Activated naive CD4-positive, alpha-beta T cell treated with anti-CD3 and anti-CD28 coated beads, Interleukin-2, amount 50 U/mL, for 16 hours (primary cell): ENCODE measurements at regions not wholly inside any gene's neighbourhood (a gene's known extent, or its start where the extent isn't known, plus 50 kb on each side); places are given as distances from the start of the nearest gene placed in this dataset.

ENCODE experiments used
- DNase-seq: peaks from one replicate; pipeline ENCODE4 v3.0.0-alpha.2; 2020

DNA sequence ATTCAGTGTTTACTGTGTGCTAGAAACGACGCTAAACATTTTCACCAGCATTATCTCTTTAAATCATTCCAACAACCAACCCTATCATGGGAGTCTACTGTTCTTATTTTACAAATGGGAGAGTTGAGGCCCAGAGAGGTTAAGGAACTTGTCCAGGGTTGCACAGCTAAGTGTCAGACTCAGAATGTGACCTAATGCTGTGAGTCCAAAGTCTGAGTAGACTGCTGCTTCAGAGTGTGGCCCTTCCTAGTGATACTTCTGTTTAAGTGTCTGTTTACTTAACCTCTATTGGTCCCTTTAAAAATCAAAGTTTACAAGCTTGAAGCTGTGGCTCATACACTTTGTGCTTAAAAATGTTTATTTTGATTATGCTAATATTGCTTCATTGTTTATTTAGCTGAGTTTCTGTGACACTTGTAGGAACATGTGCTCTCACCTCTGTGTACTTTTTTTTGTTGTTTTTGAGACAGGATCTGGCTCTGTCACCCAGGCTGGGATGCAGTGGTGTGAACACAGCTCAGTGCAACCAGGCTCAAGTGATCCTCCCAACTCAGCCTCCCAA lies 84.4 kb upstream of the SYPL1 start:
- no peak for DNase-seq

DNA sequence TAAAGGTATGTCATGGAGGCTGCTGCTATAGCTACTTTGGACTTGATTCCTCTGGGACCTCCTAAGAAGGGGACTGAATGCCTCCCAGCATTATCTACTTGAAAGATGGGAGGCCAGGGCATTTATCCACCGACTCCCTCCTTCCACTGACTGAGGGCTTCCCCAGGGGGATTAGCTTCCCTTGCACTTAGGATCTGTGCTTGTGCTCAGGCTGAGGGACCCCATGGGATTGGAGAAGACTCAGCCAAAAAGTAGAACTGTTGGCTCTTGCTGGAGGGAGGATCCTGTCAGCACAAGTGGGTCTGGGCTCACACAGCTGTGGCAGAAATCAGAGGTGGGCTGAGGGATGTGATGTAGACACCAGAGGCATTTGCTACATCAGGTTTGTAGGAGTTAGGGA lies 81.5 kb upstream of the SYPL1 start:
- no peak for DNase-seq

DNA sequence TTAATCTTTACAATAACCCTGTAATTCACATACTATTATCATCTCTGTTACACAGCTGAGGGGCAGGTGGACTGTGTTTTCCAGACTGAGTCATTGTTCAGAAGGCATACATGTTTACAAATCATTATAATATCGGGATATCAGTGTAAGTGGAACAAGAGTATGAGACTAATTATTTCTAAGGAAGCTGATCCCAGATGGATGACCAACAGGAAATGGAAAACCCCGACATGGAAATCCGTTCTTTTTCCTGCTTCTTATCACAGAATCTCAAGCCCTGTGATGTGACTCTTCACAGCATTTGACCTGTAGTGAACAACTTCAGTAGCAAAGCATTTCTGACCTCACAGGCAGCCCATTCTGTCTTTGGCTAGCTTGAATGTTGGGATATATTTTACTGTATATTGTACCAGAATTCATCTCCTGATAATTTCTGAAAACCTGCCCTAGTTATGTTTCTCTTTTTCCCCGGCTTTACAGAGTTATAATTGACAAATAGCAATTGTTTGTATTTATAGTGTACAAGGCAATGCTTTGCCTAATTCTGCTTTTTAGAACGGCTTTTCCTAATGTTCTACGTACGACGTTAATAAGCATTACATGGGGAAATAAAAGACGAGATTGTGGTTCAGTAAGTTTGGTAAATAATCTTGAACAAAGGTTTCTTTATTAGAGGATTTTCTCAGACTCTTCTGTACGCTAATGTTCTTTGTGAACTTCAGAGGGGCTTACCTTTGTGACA lies 78.6 kb upstream of the SYPL1 start:
- DNase-seq = no peak

DNA sequence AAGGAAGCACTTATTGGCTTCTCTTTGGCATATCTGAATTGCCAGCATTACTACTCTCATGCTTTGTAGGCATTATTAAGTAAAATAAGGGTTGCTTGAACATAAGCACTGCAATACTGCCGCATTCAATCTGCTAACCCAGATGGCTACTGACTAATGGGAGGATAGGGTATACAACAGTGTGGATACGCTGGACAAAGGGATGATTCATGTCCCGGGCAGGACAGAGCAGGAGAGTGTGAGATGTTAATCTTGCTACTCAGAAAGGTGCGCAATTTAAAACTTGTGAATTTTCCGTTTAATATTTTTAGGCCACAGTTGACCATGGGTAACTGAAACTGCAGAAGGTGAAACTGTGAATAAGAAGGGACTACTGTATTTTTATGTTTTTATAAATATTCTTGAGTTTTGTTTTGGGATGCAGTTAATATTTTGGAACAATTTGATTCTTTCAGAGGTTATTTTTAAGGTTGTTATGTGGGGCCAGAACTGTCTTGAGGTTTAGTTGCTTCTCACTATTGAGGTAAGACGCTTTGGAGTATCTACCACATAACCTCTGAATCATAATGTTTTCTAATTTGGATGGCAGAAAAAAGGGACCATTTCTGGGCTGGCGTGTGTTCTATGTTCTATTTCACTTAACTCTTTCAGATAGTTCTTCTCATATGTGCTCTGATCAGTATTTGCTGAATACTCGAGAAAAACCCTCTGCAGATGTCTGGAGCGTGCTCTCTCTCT lies 75.7 kb upstream of the SYPL1 start:
- DNase-seq = no peak

DNA sequence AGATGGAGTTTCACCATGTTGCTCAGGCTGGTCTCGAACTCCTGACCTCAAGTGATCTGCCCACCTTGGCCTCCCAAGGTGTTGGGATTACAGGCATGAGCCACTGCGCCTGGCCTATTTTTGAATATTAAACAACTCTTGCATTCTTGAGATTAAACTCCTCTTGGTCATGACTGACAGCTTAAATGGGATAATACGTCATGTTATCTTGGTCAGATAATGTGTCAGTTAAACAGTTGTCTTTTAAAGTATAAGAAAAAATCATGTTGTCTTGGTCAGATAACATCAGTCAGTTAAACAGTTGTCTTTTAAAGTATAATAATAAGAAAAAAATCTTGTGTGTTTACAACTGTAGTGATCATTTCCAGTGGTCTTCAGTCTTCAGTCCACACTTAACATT lies 73.6 kb upstream of the SYPL1 start:
- no peak for DNase-seq

DNA sequence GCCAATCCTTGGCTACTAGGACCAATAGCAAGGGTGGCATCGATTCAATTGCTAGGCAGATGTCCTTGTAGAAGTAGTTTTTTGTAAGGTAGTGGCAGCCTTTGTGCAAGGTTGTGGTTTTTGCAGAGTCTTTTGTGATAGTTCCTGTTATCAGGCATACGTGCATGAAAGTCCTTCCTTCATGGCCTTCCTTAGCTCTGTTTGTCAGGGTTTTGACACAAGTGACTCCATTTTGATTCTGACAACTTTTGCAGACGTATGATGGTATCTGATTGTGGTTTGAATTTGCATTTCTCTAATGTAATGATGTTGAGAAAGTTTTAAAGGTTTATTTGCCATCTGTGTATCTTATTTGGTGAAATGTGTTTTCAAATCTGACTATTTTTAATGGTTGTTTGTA lies 71.8 kb upstream of the SYPL1 start:
- DNase-seq = no peak

DNA sequence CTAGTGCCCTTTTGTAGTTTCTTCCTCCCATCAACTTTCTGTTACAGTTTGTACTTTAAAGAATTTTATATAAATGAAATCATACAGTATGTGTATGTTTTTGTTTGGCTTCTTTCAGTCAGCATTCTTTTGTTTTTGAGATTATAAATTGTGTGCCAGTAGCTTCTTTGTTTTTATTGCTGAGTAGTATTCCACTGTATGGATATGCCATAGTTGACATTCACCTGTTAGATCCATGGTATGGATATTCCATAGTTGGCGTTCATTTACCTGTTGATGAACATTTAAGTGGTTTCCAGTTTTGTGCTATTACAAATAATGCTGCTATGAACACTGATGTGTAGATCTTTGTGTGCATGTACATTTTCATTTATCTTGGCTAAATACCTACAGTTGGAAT lies 70.8 kb upstream of the SYPL1 start:
- no peak for DNase-seq

DNA sequence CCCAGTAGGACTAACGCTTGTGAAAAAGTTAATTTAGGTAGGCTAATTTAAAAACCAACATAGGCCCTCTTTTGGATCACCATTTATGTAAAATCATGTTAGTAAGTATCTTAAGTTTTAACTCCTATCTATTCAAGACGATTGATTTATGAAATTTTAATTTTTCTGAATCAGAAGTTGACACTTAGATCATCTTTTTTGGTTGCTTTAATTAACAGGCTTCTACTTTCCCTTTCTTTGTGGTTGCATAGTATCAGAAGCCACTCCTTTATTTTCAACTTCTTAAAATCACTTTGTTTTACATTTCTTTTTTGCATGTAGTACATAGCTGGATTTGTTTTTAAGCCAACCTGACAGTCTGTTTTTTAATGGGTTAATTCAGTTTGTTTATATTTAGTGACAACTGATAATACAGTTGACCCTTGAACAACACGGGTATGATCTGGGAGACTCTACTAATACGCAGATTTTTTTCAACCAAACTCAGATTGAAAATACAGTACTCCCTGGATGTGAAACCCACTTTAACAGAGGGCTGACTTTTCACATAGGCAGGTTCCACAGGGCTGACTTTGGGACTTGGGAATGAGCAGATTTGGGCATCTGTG lies 69.7 kb upstream of the SYPL1 start:
- no peak for DNase-seq

DNA sequence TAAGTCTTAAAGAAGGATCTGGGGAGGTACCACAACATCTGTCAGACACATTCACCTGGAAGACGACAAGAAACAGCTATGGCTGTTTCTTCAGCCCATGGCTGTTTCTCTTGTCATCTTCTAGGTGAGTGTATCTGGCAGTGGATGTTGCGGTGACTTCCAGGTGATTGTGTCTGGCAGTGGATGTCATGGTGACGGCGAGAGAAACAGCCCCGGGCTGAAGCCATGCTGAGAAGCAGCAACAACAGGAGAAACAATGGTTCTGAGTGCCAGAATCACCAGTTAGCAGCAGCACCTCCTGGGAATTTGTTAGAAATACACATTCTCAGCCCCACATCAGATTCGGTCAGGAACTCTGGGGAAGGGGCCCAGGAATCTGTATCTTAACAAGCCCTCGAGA lies 68.6 kb upstream of the SYPL1 start:
- no peak for DNase-seq

DNA sequence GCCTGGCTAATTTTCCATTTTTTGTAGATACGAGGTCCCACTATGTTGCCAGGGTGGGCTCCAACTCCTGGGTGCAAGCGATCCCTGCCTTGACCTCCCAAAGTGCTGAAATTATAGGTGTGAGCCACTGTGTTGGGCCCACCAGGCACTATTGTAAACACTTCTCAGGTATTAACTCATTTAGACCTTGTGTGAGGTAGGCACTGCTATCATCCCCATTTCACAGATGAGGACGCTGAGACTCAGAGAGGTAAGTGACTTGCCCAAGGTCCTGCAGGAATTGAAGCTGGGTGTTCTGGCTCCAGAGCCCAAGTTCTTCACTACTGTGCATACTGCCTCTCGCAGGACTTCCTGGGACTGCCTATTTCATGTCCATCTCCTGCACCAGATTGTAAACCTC lies 67.1 kb upstream of the SYPL1 start:
- DNase-seq = no peak

DNA sequence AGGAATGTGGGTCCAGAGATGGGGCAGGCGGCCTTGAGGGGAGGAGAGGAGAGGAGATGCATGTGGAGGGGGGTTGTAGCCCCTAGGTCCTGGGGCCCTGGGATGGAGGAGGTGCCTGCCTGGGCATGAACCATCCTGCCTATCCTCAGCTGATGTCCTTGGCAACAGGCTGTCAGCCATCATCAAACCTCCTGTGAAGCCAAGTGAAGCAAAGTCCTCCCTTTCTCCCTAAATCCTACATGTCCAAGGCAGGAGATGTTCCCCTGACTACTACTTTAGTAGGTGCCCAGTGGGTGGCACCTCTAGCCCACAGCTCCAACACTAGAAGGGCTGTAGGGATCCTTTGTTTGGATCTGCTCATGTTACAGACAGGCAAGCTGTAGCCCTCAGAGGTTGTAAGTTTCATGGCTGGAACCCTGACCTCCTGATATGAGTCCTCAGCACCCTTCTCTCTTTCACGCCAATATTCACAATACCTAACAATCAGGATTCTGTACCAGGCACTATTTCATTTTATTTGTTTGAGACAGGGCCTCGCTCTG lies 66.6 kb upstream of the SYPL1 start:
- no peak for DNase-seq

DNA sequence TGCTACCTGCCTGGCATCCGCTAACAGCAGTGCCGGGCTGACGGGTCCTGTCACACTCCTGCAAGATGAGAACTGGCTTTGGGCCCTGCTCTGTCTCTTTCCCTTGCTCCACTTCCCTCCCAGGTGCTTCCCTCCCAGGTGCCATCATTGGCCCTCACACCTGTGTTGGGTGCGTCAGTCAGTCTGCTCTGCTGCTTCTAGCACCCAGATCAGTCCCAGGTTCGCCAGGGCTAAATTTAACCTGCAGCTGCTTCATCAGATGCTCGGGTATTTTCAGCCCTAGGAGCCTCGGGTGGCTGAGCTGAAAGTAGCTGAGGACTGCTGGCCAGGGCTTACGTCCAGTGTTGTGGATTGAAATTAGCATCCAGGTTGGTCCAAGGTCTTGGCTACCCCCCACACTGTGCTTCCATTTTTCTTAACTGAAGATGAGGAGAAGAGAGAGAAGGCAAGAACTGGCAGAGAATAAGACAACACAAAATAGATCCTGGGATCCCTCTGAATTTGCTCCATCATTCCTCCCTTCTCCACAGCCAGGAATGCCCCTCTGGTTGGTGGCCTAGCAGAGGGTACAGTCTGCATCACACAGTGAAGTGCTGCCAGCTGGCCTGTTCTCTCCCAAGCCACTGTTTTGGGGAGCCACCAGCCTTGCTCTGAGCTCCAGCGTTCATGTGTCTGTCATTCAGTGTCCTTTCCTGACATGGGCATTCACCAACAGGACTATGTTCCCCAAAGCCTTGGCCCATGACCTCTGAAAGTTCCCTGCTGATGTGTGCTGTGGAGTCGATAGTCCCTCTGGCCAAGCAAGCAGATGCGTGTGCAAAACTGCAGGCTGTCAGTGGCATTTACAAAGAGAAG lies 65.9 kb upstream of the SYPL1 start:
- DNase-seq = no peak

DNA sequence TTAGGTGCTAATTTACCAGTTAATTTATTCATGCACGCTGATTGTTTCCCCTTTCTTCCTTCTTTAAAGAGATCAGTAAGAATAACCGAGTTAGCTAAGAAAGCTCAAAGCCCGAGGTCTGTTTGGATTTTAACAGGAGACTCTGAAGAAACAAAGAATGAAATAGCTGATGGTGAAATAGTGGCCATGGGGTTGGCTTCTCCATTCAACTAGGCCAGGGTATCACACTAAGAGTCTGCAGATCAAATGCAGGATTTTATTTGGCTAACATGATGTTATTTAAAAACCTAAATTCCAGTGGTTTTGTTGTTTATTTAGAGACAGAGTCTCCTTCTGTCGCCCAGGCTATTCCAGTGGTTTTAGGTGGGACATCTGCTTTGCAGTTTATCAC lies 65.2 kb upstream of the SYPL1 start:
- DNase-seq = no peak

DNA sequence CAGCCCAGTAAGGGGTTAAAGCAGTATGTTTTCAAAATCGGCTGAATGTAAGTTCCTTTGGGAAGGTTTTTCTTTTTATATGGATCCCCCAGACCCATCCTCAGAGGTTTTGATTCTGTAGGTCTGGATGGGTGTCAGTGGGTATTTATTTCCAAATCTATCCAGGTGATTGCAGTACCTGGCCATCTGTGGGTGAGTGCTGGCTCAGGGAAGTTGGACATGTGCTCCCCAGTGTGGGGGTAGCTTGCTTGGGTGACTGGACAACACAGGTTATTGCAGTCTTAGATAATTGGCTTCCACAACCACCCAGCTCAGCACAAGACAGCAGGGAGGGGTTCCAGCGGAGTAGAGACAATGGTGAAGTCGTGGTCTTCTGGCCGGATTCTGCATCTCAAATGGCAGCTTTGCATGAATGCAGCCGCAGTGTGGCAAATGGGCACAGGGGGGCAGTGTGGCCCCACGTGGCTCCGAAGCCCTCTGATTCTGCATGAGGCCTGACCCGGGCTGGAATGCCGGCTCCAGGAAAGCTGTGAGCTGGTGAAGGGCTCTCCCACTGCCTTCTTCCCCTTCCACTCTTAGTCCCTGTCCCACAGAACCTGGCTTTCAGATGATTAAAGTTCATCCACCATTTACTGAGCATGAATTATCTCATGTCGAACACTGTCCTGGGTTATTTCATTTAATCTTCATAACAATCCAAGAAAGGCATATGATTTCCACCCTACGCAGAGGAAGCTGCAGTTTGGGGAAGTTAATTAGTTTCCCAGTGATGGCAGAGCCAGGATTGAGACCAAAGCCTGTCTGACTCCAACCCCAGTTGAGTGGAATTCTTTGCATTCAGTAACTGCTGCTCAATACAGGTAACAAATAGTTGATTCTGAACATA lies 64.5 kb upstream of the SYPL1 start:
- peak; percentile 73 for DNase-seq

DNA sequence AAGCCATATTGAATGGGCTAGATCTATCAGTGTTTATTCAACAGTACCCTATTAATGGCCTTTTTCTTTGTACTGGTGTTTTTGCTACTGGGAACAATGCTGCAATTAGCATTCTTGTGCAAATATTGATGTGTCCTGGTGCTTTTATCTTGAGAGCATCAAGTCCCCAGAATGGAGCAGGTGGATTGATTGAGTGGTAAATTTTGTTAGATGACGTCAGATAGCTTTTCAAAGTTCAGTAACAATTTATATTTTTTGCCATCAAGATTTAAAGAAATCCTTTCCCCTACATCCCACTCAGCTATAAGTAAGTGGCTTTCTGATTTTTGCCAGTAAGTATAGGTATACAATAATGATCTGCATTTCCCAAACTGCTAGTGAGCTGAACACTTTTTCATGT lies 63.4 kb upstream of the SYPL1 start:
- DNase-seq = no peak

DNA sequence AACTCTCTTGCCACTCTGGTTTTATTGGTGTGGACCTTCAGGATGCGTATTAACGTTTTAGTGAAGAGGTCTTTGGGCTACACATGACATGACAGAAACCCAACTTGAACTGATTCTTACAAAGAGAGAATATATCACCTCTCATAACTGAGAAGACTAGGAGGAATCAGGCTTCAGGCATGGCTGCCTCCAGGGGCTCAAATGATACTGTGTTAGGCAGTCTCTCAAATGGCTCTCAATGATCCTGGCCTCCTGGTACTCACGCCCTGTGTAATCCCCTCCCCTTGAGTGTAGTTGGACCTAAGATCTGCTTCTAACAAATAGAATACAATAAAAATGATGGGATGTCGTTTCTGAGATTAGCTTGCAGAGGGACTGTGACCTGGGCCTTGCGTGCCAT lies 58.5 kb upstream of the SYPL1 start:
- DNase-seq = no peak

DNA sequence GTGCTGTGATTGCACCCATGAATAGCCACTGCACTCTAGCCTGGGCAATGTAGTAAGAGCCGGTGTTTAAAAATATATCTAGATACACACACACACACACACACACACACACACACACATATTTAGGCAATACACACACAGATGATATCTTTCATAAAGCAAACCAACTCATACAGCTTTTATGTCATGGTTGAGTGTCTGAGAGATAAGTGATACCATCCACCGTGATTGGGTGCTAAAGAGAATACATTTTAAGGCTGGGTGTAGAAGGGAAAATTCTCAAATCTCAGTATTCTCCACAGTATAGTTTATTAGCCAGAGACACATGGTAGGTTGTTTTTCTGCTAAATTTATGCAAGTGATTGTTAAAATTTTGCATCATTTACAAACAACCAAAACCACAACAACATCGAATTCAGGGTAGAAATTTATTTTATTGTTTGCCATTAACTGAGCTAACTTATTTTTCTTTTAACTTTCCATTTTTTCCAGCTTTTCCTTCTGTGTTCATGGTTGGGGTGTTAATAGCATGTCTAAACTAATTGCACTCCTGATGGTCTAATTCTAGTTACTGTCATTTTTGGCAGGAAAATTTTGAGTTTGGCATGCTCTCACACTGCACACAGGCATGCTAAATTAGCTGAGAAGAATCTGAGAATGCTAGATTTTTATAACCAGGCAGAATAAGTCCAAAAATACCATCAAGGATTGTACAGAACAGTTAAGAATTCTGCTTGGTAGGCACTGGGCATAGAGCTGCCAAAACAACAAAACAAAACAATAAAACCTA lies 57.9 kb upstream of the SYPL1 start:
- DNase-seq = no peak

DNA sequence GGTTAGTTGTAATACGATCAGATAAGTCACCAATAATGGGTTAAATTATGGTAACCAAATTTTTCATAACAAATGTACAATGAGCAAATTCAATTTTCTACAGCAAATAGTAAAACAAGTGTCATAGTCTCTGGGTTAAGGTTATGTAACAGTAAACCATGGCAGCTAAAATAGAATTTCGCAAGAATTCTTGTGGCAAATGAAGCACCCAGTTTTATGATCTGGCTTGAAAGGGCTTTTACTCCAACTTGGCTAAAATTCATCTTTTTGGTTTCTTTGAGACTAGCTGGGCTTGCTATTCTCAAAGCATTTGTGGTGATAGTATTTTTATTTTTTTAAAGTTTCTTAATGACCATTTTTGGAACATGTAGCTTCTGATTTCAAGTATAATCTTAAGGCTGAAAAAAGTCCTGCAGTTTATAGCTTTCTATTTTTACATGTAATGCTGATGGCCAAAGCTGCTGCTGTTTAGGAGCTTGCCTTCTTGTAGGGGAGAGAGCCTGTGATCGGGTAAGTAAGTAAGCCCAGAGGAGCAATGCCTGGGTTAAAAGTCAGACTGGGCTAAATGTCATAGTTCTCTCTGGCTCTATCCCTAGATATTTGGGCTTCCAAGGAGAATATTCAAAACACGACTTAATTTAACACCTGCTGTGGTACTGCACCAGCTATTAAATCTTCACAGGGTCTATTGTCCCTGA lies 55.5 kb upstream of the SYPL1 start:
- DNase-seq = no peak

DNA sequence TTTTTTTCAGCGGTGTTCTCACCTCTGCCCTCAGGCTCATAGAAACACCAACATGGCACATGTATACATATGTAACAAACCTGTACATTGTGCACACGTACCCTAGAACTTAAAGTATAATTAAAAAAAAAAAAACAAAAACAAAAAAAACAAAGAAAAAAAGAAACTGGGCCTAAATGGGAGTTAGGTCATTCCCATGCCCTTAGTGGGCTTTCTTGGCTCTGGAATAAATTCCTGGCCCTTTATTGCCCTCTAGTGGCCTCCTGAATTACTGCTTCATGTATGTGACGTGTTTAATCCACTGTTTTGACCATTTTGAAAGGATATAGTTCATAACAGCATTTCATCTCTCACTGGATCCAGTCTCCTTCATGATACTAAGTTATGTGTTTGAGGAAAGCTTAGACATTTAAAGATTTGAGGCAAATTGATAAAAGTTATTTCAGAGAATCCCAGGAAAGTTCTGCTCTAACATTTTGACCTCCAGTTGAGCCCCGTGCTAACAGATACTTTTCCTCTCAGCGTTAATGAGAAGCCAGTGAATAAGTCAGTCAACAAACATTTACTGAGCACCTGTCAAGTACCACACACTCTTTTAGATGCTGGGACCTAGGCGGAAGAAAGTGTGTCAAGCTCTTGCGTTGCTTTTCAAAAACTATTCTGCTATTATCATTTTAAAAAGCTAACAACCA lies 54.7 kb upstream of the SYPL1 start:
- DNase-seq = peak; percentile 17

DNA sequence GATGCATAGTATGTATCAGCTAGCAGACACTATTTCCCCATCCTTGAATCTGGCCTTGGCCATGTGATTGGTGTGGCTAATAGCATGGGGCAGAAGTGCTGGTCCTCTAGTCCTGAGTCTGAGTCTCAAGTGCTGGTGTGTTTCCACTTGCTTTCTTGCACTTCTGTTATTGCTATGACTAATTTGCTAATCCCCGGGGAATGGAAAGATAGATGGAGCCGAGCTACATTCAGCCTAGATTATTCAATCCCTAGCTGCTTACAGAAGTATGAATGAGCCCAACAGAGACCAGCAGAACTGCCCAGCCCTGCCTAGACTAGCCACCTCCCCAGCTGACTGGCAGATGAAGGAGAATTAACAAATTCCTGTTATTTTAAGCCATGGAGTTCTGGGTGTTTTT lies 53.2 kb upstream of the SYPL1 start:
- no peak for DNase-seq
